ENCODE measurements at regions not wholly inside any gene's neighbourhood (a gene's known extent, or its start where the extent isn't known, plus 50 kb on each side); places are given as distances from the start of the nearest gene placed in this dataset.

- TF ChIP-seq, protein P1, sequence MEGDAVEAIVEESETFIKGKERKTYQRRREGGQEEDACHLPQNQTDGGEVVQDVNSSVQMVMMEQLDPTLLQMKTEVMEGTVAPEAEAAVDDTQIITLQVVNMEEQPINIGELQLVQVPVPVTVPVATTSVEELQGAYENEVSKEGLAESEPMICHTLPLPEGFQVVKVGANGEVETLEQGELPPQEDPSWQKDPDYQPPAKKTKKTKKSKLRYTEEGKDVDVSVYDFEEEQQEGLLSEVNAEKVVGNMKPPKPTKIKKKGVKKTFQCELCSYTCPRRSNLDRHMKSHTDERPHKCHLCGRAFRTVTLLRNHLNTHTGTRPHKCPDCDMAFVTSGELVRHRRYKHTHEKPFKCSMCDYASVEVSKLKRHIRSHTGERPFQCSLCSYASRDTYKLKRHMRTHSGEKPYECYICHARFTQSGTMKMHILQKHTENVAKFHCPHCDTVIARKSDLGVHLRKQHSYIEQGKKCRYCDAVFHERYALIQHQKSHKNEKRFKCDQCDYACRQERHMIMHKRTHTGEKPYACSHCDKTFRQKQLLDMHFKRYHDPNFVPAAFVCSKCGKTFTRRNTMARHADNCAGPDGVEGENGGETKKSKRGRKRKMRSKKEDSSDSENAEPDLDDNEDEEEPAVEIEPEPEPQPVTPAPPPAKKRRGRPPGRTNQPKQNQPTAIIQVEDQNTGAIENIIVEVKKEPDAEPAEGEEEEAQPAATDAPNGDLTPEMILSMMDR (IDR thresholded peaks at IDR 0.05 in 8 of 11, conservative IDR thresholded peaks at IDR 0.05 in 3 of 11) = no peak
- TF ChIP-seq POLR2AphosphoS5 (IDR thresholded peaks at IDR 0.05) = no peak
- TF ChIP-seq POLR2A (IDR thresholded peaks at IDR 0.05) = no peak
- H3K36me3 ChIP-seq = no peaks in the 10 kb centered on the region
- H3K9me3 ChIP-seq = peaks cover 0 to 24% (median 15%) of the 10 kb centered on the region in 8 donors
- H3K4me3 ChIP-seq = no peak overlapping the region
- DNase-seq = no peak
- peaks cover 0 to 35% (median 0%) of the 10 kb centered on the region in 7 donors for H3K27me3 ChIP-seq (replicated peaks in 1 of 7)
- H3K4me1 ChIP-seq = no peaks in the 10 kb centered on the region
- intact Hi-C loops (cut with DNase I; ENCODE audit: low total_unique reads) = no loop called here
- WGBS, 5 donors = 29 to 39% (median 33%) methylated on average over 3 of the region's 3 CpGs
- no peak overlapping the region for H3K27ac ChIP-seq
Observed at GRCh38 chr12:108403952-108404351, 64.8 kb upstream of the CMKLR1 start.

DNA sequence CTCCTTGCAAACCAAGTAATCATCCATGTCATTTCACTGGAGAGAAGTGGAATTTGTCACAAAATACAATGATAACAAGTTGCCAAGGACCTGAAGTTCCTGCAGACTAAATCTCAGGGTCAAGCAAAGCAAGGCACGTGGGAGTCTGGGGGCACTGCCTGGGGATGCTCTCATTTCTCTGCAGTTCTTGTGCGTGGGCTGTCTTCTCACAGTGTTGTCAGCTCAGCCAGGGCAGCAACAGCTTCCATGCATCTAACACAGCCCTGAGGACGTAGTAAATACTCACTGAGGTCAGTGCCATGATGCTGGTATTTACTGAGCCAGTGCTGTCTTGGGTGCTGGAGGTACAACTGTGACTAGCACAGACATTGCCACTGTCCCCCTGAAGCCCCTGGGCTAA is 62.9 kb upstream of the CMKLR1 start:
- peaks cover 0 to 19% (median 16%) of the 10 kb centered on the region in 8 donors for H3K9me3 ChIP-seq
- H3K27me3 ChIP-seq (replicated peaks in 1 of 7) = peaks cover 0 to 28% (median 0%) of the 10 kb centered on the region in 7 donors
- no peaks in the 10 kb centered on the region for H3K4me1 ChIP-seq
- 44 to 71% (median 51%) methylated on average over 2 to 3 of the region's 3 CpGs for WGBS, 5 donors
- H3K4me3 ChIP-seq = no peak overlapping the region
- intact Hi-C loops (cut with DNase I; ENCODE audit: low total_unique reads) = no loop called here
- no peak for TF ChIP-seq POLR2AphosphoS5 (IDR thresholded peaks at IDR 0.05)
- TF ChIP-seq, protein P1 (IDR thresholded peaks at IDR 0.05 in 8 of 11, conservative IDR thresholded peaks at IDR 0.05 in 3 of 11) = no peak
- no peak for TF ChIP-seq POLR2A (IDR thresholded peaks at IDR 0.05)
- no peak overlapping the region for H3K27ac ChIP-seq
- DNase-seq = no peak
- H3K36me3 ChIP-seq = no peaks in the 10 kb centered on the region

- no peak for TF ChIP-seq POLR2A (IDR thresholded peaks at IDR 0.05)
- TF ChIP-seq POLR2AphosphoS5 (IDR thresholded peaks at IDR 0.05) = no peak
- TF ChIP-seq, protein P1 (IDR thresholded peaks at IDR 0.05 in 8 of 11, conservative IDR thresholded peaks at IDR 0.05 in 3 of 11) = no peak
- WGBS, 5 donors = 44 to 78% (median 60%) methylated on average over 3 of the region's 3 CpGs
- intact Hi-C loops (cut with DNase I; ENCODE audit: low total_unique reads) = no loop called here
Observed at GRCh38 chr12:108400900-108401480, 61.9 kb upstream of the CMKLR1 start.

GRCh38 chr12:108400481-108400880 is 61.4 kb upstream of the CMKLR1 start:
- WGBS, 5 donors = 63 to 90% (median 87%) methylated on average over 2 of the region's 2 CpGs
- DNase-seq = no peak

More at GRCh38 chr12:108400900-108401480, 61.9 kb upstream of the CMKLR1 start:
- Histone ChIP-seq H3K9me3 (peaks cover 0 to 10% (median 9%) of the 10 kb centered on the region in 8 donors), H3K4me1 (no peaks in the 10 kb centered on the region), H3K27me3 (replicated peaks in 1 of 7) (peaks cover 0 to 28% (median 0%) of the 10 kb centered on the region in 7 donors), H3K27ac (no peak overlapping the region), H3K4me3 (no peak overlapping the region), H3K36me3 (no peaks in the 10 kb centered on the region)
- DNase-seq = no peak

More at GRCh38 chr12:108400481-108400880, 61.4 kb upstream of the CMKLR1 start:
- Histone ChIP-seq H3K4me3 (no peak overlapping the region), H3K4me1 (no peaks in the 10 kb centered on the region), H3K27ac (no peak overlapping the region), H3K36me3 (no peaks in the 10 kb centered on the region), H3K27me3 (replicated peaks in 1 of 7) (peaks cover 0 to 28% (median 0%) of the 10 kb centered on the region in 7 donors), H3K9me3 (peaks cover 0 to 8% (median 4%) of the 10 kb centered on the region in 8 donors)
- intact Hi-C loops (cut with DNase I; ENCODE audit: low total_unique reads) = no loop called here
- TF ChIP-seq, protein P1 (IDR thresholded peaks at IDR 0.05 in 8 of 11, conservative IDR thresholded peaks at IDR 0.05 in 3 of 11) = no peak
- TF ChIP-seq POLR2A (IDR thresholded peaks at IDR 0.05) = no peak
- TF ChIP-seq POLR2AphosphoS5 (IDR thresholded peaks at IDR 0.05) = no peak

Measured in spleen (tissue), 11 donors.